ENCODE measurements at regions not wholly inside any gene's neighbourhood (a gene's known extent, or its start where the extent isn't known, plus 50 kb on each side); places are given as distances from the start of the nearest gene placed in this dataset.

GRCh38 chr20:39877788-39878187, 811.2 kb downstream of the MAFB start (continued):
- TF ChIP-seq, protein P1, sequence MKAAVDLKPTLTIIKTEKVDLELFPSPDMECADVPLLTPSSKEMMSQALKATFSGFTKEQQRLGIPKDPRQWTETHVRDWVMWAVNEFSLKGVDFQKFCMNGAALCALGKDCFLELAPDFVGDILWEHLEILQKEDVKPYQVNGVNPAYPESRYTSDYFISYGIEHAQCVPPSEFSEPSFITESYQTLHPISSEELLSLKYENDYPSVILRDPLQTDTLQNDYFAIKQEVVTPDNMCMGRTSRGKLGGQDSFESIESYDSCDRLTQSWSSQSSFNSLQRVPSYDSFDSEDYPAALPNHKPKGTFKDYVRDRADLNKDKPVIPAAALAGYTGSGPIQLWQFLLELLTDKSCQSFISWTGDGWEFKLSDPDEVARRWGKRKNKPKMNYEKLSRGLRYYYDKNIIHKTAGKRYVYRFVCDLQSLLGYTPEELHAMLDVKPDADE (IDR thresholded peaks at IDR 0.05) = no peak
- TF ChIP-seq EZH2 (IDR thresholded peaks at IDR 0.05; ENCODE audit: low read depth, unreplicated experiment) = no peak
- no peak for TF ChIP-seq ZNF331 (CRISPR knock-in tag; IDR thresholded peaks at IDR 0.05; ENCODE audit: low read depth)
- TF ChIP-seq, protein P2, sequence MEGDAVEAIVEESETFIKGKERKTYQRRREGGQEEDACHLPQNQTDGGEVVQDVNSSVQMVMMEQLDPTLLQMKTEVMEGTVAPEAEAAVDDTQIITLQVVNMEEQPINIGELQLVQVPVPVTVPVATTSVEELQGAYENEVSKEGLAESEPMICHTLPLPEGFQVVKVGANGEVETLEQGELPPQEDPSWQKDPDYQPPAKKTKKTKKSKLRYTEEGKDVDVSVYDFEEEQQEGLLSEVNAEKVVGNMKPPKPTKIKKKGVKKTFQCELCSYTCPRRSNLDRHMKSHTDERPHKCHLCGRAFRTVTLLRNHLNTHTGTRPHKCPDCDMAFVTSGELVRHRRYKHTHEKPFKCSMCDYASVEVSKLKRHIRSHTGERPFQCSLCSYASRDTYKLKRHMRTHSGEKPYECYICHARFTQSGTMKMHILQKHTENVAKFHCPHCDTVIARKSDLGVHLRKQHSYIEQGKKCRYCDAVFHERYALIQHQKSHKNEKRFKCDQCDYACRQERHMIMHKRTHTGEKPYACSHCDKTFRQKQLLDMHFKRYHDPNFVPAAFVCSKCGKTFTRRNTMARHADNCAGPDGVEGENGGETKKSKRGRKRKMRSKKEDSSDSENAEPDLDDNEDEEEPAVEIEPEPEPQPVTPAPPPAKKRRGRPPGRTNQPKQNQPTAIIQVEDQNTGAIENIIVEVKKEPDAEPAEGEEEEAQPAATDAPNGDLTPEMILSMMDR (conservative IDR thresholded peaks at IDR 0.05; ENCODE audit: low read depth in 2 of 2) = no peak
- TF ChIP-seq NANOG (IDR thresholded peaks at IDR 0.05; ENCODE audit: borderline replicate concordance) = no peak
- TF ChIP-seq CREB1 (CRISPR knock-in tag; IDR thresholded peaks at IDR 0.05; ENCODE audit: low read depth) = no peak
- TF ChIP-seq POLR2AphosphoS5 (IDR thresholded peaks at IDR 0.05; ENCODE audit: low read depth) = no peak
- TF ChIP-seq EZH2phosphoT487 (IDR thresholded peaks at IDR 0.05; ENCODE audit: unreplicated experiment) = no peak
- TF ChIP-seq JUNB (IDR thresholded peaks at IDR 0.05; ENCODE audit: unreplicated experiment) = no peak
- TF ChIP-seq, protein P3, sequence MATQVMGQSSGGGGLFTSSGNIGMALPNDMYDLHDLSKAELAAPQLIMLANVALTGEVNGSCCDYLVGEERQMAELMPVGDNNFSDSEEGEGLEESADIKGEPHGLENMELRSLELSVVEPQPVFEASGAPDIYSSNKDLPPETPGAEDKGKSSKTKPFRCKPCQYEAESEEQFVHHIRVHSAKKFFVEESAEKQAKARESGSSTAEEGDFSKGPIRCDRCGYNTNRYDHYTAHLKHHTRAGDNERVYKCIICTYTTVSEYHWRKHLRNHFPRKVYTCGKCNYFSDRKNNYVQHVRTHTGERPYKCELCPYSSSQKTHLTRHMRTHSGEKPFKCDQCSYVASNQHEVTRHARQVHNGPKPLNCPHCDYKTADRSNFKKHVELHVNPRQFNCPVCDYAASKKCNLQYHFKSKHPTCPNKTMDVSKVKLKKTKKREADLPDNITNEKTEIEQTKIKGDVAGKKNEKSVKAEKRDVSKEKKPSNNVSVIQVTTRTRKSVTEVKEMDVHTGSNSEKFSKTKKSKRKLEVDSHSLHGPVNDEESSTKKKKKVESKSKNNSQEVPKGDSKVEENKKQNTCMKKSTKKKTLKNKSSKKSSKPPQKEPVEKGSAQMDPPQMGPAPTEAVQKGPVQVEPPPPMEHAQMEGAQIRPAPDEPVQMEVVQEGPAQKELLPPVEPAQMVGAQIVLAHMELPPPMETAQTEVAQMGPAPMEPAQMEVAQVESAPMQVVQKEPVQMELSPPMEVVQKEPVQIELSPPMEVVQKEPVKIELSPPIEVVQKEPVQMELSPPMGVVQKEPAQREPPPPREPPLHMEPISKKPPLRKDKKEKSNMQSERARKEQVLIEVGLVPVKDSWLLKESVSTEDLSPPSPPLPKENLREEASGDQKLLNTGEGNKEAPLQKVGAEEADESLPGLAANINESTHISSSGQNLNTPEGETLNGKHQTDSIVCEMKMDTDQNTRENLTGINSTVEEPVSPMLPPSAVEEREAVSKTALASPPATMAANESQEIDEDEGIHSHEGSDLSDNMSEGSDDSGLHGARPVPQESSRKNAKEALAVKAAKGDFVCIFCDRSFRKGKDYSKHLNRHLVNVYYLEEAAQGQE (IDR thresholded peaks at IDR 0.05; ENCODE audit: unreplicated experiment) = no peak

GRCh38 chr20:39876976-39877635, 811.9 kb downstream of the MAFB start:
- no peak for TF ChIP-seq STAT1 (IDR thresholded peaks at IDR 0.05; ENCODE audit: unreplicated experiment)
- TF ChIP-seq, protein P1 (IDR thresholded peaks at IDR 0.05) = no peak
- TF ChIP-seq NANOG (IDR thresholded peaks at IDR 0.05; ENCODE audit: borderline replicate concordance) = no peak
- TF ChIP-seq, protein P3 (IDR thresholded peaks at IDR 0.05; ENCODE audit: unreplicated experiment) = no peak
- no peak for TF ChIP-seq CREB1 (CRISPR knock-in tag; IDR thresholded peaks at IDR 0.05; ENCODE audit: low read depth)
- no peak overlapping the region for H3K27ac Mint-ChIP-seq
- no peaks in the 10 kb centered on the region for H3K9me2 ChIP-seq (ENCODE audit: insufficient read depth)
- no peak for DNase-seq (ENCODE audit: low spot score)
- no peak overlapping the region for H3K27ac ChIP-seq (ENCODE audit: low read depth)
- H3K4me1 Mint-ChIP-seq = peaks cover 23% of the 10 kb centered on the region
- no peak overlapping the region for H3K4me3 ChIP-seq
- H3K36me3 ChIP-seq (ENCODE audit: insufficient read depth) = no peaks in the 10 kb centered on the region
- H3K4me3 Mint-ChIP-seq = no peak overlapping the region
- no peak for ATAC-seq
- no peak overlapping the region for H3K4me2 ChIP-seq
- peaks cover 3% of the 10 kb centered on the region for H3K27me3 Mint-ChIP-seq (ENCODE audit: insufficient read depth, low read depth, poor library complexity)
- H4K20me1 ChIP-seq (replicated peaks; ENCODE audit: insufficient read depth) = no peaks in the 10 kb centered on the region
- H3K79me2 ChIP-seq (replicated peaks; ENCODE audit: insufficient read depth) = no peaks in the 10 kb centered on the region
- H2AFZ ChIP-seq = no peak overlapping the region
- peaks cover 9% of the 10 kb centered on the region; the same call in 2 of the 3 replicates for H3K36me3 Mint-ChIP-seq (ENCODE audit: low read depth)
- H3K4me1 ChIP-seq (ENCODE audit: insufficient read depth) = 0 out of 2 replicates have a peak, but pooled peaks cover 3% of the 10 kb centered on the region
- no peaks in the 10 kb centered on the region for H3F3A ChIP-seq (replicated peaks; ENCODE audit: low read depth)
- H3K9me3 Mint-ChIP-seq = peaks cover 11% of the 10 kb centered on the region; the same call in 2 of the 3 replicates
- no peaks in the 10 kb centered on the region for H3K27me3 ChIP-seq (ENCODE audit: insufficient read depth)
